GM12872 (cell line): ENCODE measurements at regions not wholly inside any gene's neighbourhood (a gene's known extent, or its start where the extent isn't known, plus 50 kb on each side); places are given as distances from the start of the nearest gene placed in this dataset.

ENCODE experiments used
- TF ChIP-seq, protein P1 (sequence below): IDR thresholded peaks from 3 replicates; pipeline ENCODE4 v1.5.1; 2011; ENCODE audit warnings: low read depth, mild to moderate bottlenecking, low read length, moderate library complexity; ENCODE audit not compliant: insufficient read depth

- TF ChIP-seq, protein P1, sequence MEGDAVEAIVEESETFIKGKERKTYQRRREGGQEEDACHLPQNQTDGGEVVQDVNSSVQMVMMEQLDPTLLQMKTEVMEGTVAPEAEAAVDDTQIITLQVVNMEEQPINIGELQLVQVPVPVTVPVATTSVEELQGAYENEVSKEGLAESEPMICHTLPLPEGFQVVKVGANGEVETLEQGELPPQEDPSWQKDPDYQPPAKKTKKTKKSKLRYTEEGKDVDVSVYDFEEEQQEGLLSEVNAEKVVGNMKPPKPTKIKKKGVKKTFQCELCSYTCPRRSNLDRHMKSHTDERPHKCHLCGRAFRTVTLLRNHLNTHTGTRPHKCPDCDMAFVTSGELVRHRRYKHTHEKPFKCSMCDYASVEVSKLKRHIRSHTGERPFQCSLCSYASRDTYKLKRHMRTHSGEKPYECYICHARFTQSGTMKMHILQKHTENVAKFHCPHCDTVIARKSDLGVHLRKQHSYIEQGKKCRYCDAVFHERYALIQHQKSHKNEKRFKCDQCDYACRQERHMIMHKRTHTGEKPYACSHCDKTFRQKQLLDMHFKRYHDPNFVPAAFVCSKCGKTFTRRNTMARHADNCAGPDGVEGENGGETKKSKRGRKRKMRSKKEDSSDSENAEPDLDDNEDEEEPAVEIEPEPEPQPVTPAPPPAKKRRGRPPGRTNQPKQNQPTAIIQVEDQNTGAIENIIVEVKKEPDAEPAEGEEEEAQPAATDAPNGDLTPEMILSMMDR: no peak
Observed at GRCh38 chrX:113212052-113212451, 371.4 kb upstream of the AMOT start.

DNA sequence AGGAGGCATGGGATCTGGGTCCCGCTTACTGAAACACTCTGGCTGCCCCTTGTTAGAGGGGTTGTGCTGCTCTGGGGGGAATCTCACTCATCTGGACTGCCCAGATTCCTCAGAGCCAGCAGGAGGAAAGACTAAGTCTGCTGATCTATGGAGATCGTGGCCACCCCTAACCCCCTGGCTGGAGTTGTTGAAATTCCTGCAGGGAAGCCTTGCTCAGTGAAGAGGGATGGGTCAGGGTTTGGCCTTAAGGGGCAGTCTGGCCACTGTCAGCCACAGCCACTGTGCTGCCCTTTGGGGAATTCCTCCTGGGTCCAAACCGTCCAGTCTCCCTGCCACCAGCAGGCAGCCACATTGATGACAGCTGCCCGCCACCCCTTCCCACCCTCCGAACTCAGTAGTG lies 362.0 kb upstream of the AMOT start:
- TF ChIP-seq, protein P1: no peak

DNA sequence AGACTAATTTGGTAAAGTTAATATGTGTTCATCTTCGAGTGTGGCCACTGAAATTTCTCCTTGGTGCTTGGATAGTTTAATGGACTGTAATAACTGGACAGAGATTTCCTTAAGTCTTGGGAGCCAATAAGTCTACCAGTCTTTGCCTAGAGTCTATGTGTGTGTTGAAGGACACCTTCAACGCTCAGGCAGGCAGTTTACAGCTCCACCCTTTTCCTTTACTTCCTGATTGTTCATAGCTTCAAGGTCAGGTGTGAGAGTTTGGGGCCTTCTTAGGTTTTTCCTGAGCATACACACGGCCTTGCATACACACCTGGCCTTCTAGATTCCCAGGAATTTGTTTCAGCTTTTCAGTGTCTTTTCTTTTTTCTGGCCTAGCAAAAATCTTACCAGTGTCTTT lies 355.3 kb upstream of the AMOT start:
- TF ChIP-seq, protein P1: no peak

GRCh38 chrX:113192418-113192817 lies 351.8 kb upstream of the AMOT start:
- TF ChIP-seq, protein P1: no peak

- TF ChIP-seq, protein P1: no peak
Observed at GRCh38 chrX:113157496-113157895, 316.9 kb upstream of the AMOT start.

DNA sequence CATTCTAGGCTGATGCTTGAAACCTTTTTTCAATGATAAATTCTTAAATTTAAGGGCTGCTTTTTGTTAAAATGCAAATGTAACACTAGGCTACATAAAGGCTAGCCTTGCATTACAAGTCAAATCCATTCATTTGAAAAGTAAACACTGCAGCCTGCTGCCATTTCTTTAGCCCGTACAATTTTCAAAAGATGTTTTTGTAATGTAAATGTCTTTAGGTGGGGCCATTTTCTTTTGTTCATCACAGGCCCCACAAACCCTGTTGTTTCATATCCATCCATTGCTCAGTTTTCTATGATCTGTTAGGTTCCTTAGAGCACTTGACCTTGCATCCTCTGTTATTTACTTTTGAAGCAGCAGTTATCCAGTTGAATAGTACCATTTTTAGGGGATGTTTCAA lies 296.2 kb upstream of the AMOT start:
- TF ChIP-seq, protein P1: no peak

DNA sequence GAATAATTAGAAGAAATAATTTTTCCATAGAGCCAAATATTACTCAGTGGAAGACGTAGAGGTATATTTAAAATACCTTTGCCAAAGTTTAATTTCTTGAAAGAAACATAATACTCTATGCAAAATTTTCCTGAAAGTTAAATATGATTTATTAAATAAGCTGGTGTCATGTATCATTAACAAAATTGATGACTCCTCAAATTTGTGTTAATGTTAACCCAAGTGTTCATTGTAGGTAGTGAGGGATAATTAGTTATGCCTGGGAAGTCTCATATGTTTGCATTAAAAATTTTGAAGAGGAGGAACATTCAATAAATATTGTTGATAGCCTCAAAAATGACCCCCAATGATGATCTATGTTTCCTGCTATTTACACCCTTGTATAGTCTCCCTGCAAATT lies 292.7 kb upstream of the AMOT start:
- TF ChIP-seq, protein P1: no peak

GRCh38 chrX:113124693-113125092 lies 284.1 kb upstream of the AMOT start:
- TF ChIP-seq, protein P1: no peak
